PC-3 (cell line): ENCODE measurements at regions not wholly inside any gene's neighbourhood (a gene's known extent, or its start where the extent isn't known, plus 50 kb on each side); places are given as distances from the start of the nearest gene placed in this dataset.

Experiments used
- ATAC-seq: fragments of 200-7000 bp; cut with Tn5 transposase; 2 replicates; pipeline ENCODE4 v1.9.1; 2020; ENCODE audit warnings: mild to moderate bottlenecking, moderate library complexity
- BruUV-seq: library from RNA; stranded (reverse); fragments of 400-500 nt; replicated peaks from 2 replicates; lab custom pipeline; 2021; lab: Mats Ljungman, UMichigan
- CTCF ChIA-PET: fragments of 300-600 bp; sonication (Branson Sonifier 250); formaldehyde crosslinking; loops from one replicate; lab custom pipeline; 2022; ENCODE audit warnings: antibody characterized with exemption; lab: Charles Lee
- POLR2A ChIA-PET: fragments of 300-600 bp; sonication (Branson Sonifier 250); formaldehyde crosslinking; loops from one replicate; lab custom pipeline; 2022; ENCODE audit warnings: antibody characterized with exemption; ENCODE audit not compliant: unreplicated experiment; lab: Charles Lee
- DNase-seq: peaks from one replicate; pipeline ENCODE4 v3.0.0-alpha.2; 2015
- H2AFZ ChIP-seq: fragments of 300-600 bp; sonication (generic); 2 replicates; pipeline ENCODE4 v1.6.0; 2016; ENCODE audit warnings: antibody characterized with exemption, low read length
- H3F3A ChIP-seq: fragments of 300-600 bp; sonication (generic); one replicate; pipeline ENCODE4 v1.6.0; 2017; ENCODE audit warnings: antibody characterized with exemption, low read length, control low read depth, mild to moderate bottlenecking; ENCODE audit not compliant: unreplicated experiment
- H3K27ac ChIP-seq: fragments of 300-600 bp; sonication (generic); 2 replicates; pipeline ENCODE4 v1.5.1; 2016; ENCODE audit warnings: mild to moderate bottlenecking, low read length
- H3K27me3 ChIP-seq: fragments of 300-600 bp; sonication (generic); 2 replicates; pipeline ENCODE4 v1.6.1; 2016; ENCODE audit warnings: low read length, mixed read lengths
- H3K36me3 ChIP-seq: fragments of 300-600 bp; sonication (generic); 2 replicates; pipeline ENCODE4 v1.6.1; 2016; ENCODE audit warnings: low read depth, mixed run types, low read length, mixed read lengths
- H3K4me1 ChIP-seq: fragments of 300-600 bp; sonication (generic); 2 replicates; pipeline ENCODE4 v1.5.1; 2016; ENCODE audit warnings: low read length; ENCODE audit not compliant: insufficient read depth
- H3K4me2 ChIP-seq: fragments of 300-600 bp; sonication (generic); 2 replicates; pipeline ENCODE4 v1.6.0; 2016; ENCODE audit warnings: low read length
- H3K4me3 ChIP-seq: fragments of 300-600 bp; sonication (generic); 2 replicates; pipeline ENCODE4 v1.5.1; 2016; ENCODE audit warnings: mild to moderate bottlenecking, low read length, mixed read lengths
- H3K79me2 ChIP-seq: fragments of 300-600 bp; sonication (generic); 2 replicates; pipeline ENCODE4 v1.6.1; 2017; ENCODE audit warnings: low read length, mixed read lengths
- H3K9ac ChIP-seq: fragments of 300-600 bp; sonication (generic); 2 replicates; pipeline ENCODE4 v1.6.0; 2016; ENCODE audit warnings: mild to moderate bottlenecking, low read length
- H3K9me2 ChIP-seq: fragments of 300-600 bp; sonication (generic); replicated peaks from 2 replicates; pipeline ENCODE4 v1.6.1; 2016; ENCODE audit warnings: mixed run types, low read length, mixed read lengths
- H3K9me3 ChIP-seq: fragments of 300-600 bp; sonication (generic); 2 replicates; pipeline ENCODE4 v1.6.1; 2016; ENCODE audit warnings: low read length, mixed read lengths
- H4K20me1 ChIP-seq: fragments of 300-600 bp; sonication (generic); 2 replicates; pipeline ENCODE4 v1.6.1; 2016; ENCODE audit warnings: low read length, mixed read lengths
- CTCF ChIP-seq: fragments of 300-600 bp; sonication (generic); conservative IDR thresholded peaks from 2 replicates; pipeline ENCODE4 v1.5.1; 2017; ENCODE audit warnings: antibody characterized with exemption, low read depth, mild to moderate bottlenecking, low read length
- EZH2 ChIP-seq: fragments of 300-600 bp; sonication (generic); IDR thresholded peaks from one replicate; pipeline ENCODE4 v1.6.1; 2017; ENCODE audit warnings: antibody characterized with exemption, mild to moderate bottlenecking, low read length; ENCODE audit not compliant: unreplicated experiment
- EZH2phosphoT487 ChIP-seq: fragments of 300-600 bp; sonication (generic); IDR thresholded peaks from 2 replicates; pipeline ENCODE4 v1.6.1; 2018; ENCODE audit warnings: mild to moderate bottlenecking, antibody characterized with exemption, low read length, borderline replicate concordance
- intact Hi-C: fragments of 100-400 bp; cut with micrococcal nuclease; formaldehyde crosslinking; loops from 2 replicates; pipeline ENCODE4 v1.9.0; 2023

- Histone ChIP-seq H3K4me3 (no peak overlapping the region), H3K4me2 (no peak overlapping the region), H3K27me3 (peaks cover 62% of the 10 kb centered on the region), H3K9ac (no peak overlapping the region), H3K4me1 (no peaks in the 10 kb centered on the region), H3K36me3 (no peaks in the 10 kb centered on the region), H2AFZ (no peak overlapping the region), H3K27ac (no peak overlapping the region), H3F3A (no peaks in the 10 kb centered on the region), H3K9me2 (no peaks in the 10 kb centered on the region), H3K79me2 (no peaks in the 10 kb centered on the region), H4K20me1 (no peaks in the 10 kb centered on the region), H3K9me3 (no peaks in the 10 kb centered on the region)
- CTCF ChIA-PET = no interaction called here
- ATAC-seq (0 out of 2 replicates have a peak, but pooled peaks have one; percentile 28), DNase-seq (no peak)
- BruUV-seq = no TSS peak
- POLR2A ChIA-PET = no interaction called here
- intact Hi-C loops = no loop called here
- TF ChIP-seq EZH2phosphoT487 (no peak), CTCF (no peak), EZH2 (no peak)
Measured at GRCh38 chr5:176724472-176724871, 77.2 kb downstream of the TSPAN17 start.

- no peak for ATAC-seq
- no peaks in the 10 kb centered on the region for H3K36me3 ChIP-seq
- no peaks in the 10 kb centered on the region for H3K4me1 ChIP-seq
- no peaks in the 10 kb centered on the region for H3K9me3 ChIP-seq
- H3K27ac ChIP-seq = no peak overlapping the region
- H3F3A ChIP-seq = no peaks in the 10 kb centered on the region
- no peak overlapping the region for H2AFZ ChIP-seq
- no peak overlapping the region for H3K4me2 ChIP-seq
- H3K27me3 ChIP-seq = peaks cover 71% of the 10 kb centered on the region
- no TSS peak for BruUV-seq
- ChIA-PET CTCF (no interaction called here), POLR2A (no interaction called here)
- TF ChIP-seq EZH2phosphoT487 = no peak
- TF ChIP-seq EZH2 = no peak
- no peak for TF ChIP-seq CTCF
- H3K79me2 ChIP-seq = no peaks in the 10 kb centered on the region
- DNase-seq = no peak
- no peak overlapping the region for H3K9ac ChIP-seq
- intact Hi-C loops = no loop called here
- no peak overlapping the region for H3K4me3 ChIP-seq
- H3K9me2 ChIP-seq = no peaks in the 10 kb centered on the region
- H4K20me1 ChIP-seq = no peaks in the 10 kb centered on the region
Measured at GRCh38 chr5:176725521-176726280, 78.4 kb downstream of the TSPAN17 start.

GRCh38 chr5:176726746-176727527 lies 79.7 kb downstream of the TSPAN17 start:
- intact Hi-C loops = no loop called here
- POLR2A ChIA-PET = no interaction called here
- Histone ChIP-seq H3K4me1 (no peaks in the 10 kb centered on the region), H3K9me3 (no peaks in the 10 kb centered on the region), H3K27ac (no peak overlapping the region), H3K4me3 (no peak overlapping the region), H4K20me1 (no peaks in the 10 kb centered on the region), H3K36me3 (no peaks in the 10 kb centered on the region), H3F3A (no peaks in the 10 kb centered on the region), H3K9me2 (no peaks in the 10 kb centered on the region), H2AFZ (no peak overlapping the region), H3K9ac (no peak overlapping the region), H3K27me3 (peaks cover 82% of the 10 kb centered on the region), H3K79me2 (no peaks in the 10 kb centered on the region), H3K4me2 (no peak overlapping the region)
- CTCF ChIA-PET = no interaction called here
- ATAC-seq (no peak), DNase-seq (no peak)
- TF ChIP-seq EZH2phosphoT487 (no peak), EZH2 (no peak), CTCF (no peak)
- no TSS peak for BruUV-seq
